B cell (primary cell): ENCODE measurements at regions not wholly inside any gene's neighbourhood (a gene's known extent, or its start where the extent isn't known, plus 50 kb on each side); places are given as distances from the start of the nearest gene placed in this dataset. TPM values are rescaled to one million over a fixed set of nuclear protein-coding genes. Genes with fewer than 3 reads are reported as not detected.

Source experiments
- ATAC-seq: fragments of 200-7000 bp; cut with Tn5 transposase; one replicate; pipeline ENCODE4 v1.10.0; 2021; ENCODE audit warnings: low read depth, mild to moderate bottlenecking, moderate number of reproducible peaks, moderate library complexity
- CTCF ChIA-PET: fragments of 350-600 bp; sonication (Branson Sonifier 250); formaldehyde crosslinking; loops from one replicate; lab custom pipeline; 2021; ENCODE audit warnings: antibody characterized with exemption, inconsistent platforms; lab: Charles Lee
- POLR2A ChIA-PET: fragments of 350-600 bp; sonication (Branson Sonifier 250); formaldehyde crosslinking; loops from one replicate; lab custom pipeline; 2021; ENCODE audit warnings: antibody characterized with exemption; lab: Charles Lee
- DNase-seq: peaks from one replicate; pipeline ENCODE4 v3.0.0; 2013
- H2AFZ ChIP-seq: 2 replicates; pipeline ENCODE4 v1.6.1; 2012; ENCODE audit warnings: mild to moderate bottlenecking, low read depth, low read length; ENCODE audit not compliant: insufficient read depth, poor library complexity, severe bottlenecking
- H3K27ac ChIP-seq, 2 donors: 1 replicate in 1 of 2; 2 replicates in 1 of 2; pipeline ENCODE4 v1.5.1; 2012 to 2013; ENCODE audit warnings: low read length in 2 of 2, mild to moderate bottlenecking in 2 of 2, moderate library complexity in 1 of 2
- H3K27me3 ChIP-seq, 4 experiments: fragments of 200-600 bp in 1 of 4; sonication (generic) in 1 of 4; replicated peaks in 1 of 4; 1 replicate in 2 of 4; 2 replicates in 2 of 4; pipeline versions ENCODE4 v1.6.1 to v1.7.0; 2013 to 2016; ENCODE audit warnings: low read length in 3 of 4, mild to moderate bottlenecking in 2 of 4, mixed read lengths in 1 of 4, moderate library complexity in 1 of 4; ENCODE audit not compliant: insufficient read depth in 4 of 4, control insufficient read depth in 3 of 4; ENCODE audit errors: control extremely low read depth in 1 of 4
- H3K36me3 ChIP-seq, 2 experiments: replicated peaks in 1 of 2; 1 replicate in 1 of 2; 2 replicates in 1 of 2; pipeline versions ENCODE4 v1.6.1 to v1.7.1; 2013; ENCODE audit warnings: low read length in 1 of 2; ENCODE audit not compliant: insufficient read depth in 2 of 2, control insufficient read depth in 1 of 2; ENCODE audit errors: control extremely low read depth in 1 of 2, extremely low read depth in 1 of 2
- H3K4me1 ChIP-seq, 2 donors: fragments of 200-600 bp in 1 of 2; sonication (generic) in 1 of 2; 1 replicate in 1 of 2; 2 replicates in 1 of 2; pipeline versions ENCODE4 v1.5.1 to v1.6.1; 2013 to 2017; ENCODE audit warnings: low read length in 2 of 2; ENCODE audit not compliant: control insufficient read depth in 2 of 2, insufficient read depth in 2 of 2
- H3K4me2 ChIP-seq: replicated peaks from 2 replicates; pipeline ENCODE3; 2012; ENCODE audit warnings: mild to moderate bottlenecking, low read depth, low read length; ENCODE audit not compliant: poor library complexity, severe bottlenecking
- H3K4me3 ChIP-seq, 5 experiments: fragments of 200-600 bp in 1 of 5; sonication (generic) in 1 of 5; 1 replicate in 3 of 5; 2 replicates in 2 of 5; pipeline versions ENCODE4 v1.5.1 to v1.7.0; 2011 to 2016; ENCODE audit warnings: low read length in 4 of 5, mild to moderate bottlenecking in 4 of 5, low read depth in 2 of 5, control low read depth in 1 of 5, moderate library complexity in 1 of 5; ENCODE audit not compliant: insufficient read depth in 1 of 5; ENCODE audit errors: control extremely low read depth in 1 of 5, extremely low read depth in 1 of 5
- H3K79me2 ChIP-seq: fragments of 200-600 bp; sonication (generic); one replicate; pipeline ENCODE4 v1.6.0; 2016; ENCODE audit warnings: low read length; ENCODE audit not compliant: control insufficient read depth, insufficient read depth
- H3K9ac ChIP-seq: fragments of 200-600 bp; sonication (generic); 2 replicates; pipeline ENCODE4 v1.6.1; 2017; ENCODE audit warnings: mild to moderate bottlenecking, low read length, moderate library complexity
- H3K9me3 ChIP-seq, 3 donors: one replicate each; pipeline versions ENCODE4 v1.6.1 to v1.7.1; 2013; ENCODE audit warnings: low read length in 2 of 3; ENCODE audit not compliant: control insufficient read depth in 2 of 3, insufficient read depth in 1 of 3; ENCODE audit errors: control extremely low read depth in 1 of 3
- H4K20me1 ChIP-seq: 2 replicates; pipeline ENCODE4 v1.6.0; 2012; ENCODE audit warnings: mild to moderate bottlenecking, low read length; ENCODE audit not compliant: insufficient read depth, control insufficient read depth, poor library complexity, severe bottlenecking
- H3K27ac Mint-ChIP-seq: one replicate; pipeline ENCODE4 v1.8.0; 2021; ENCODE audit warnings: mixed read lengths
- H3K27me3 Mint-ChIP-seq: one replicate; pipeline ENCODE4 v1.8.0; 2021; ENCODE audit warnings: mixed read lengths
- H3K4me1 Mint-ChIP-seq: one replicate; pipeline ENCODE4 v1.8.0; 2021; ENCODE audit warnings: mixed read lengths
- H3K4me3 Mint-ChIP-seq: one replicate; pipeline ENCODE4 v1.8.0; 2021; ENCODE audit warnings: mixed read lengths
- H3K9me3 Mint-ChIP-seq: one replicate; pipeline ENCODE4 v1.8.0; 2022; ENCODE audit warnings: mixed read lengths; ENCODE audit not compliant: insufficient read depth
- EZH2 ChIP-seq: IDR thresholded peaks from 2 replicates; pipeline ENCODE4 v1.6.1; 2012; ENCODE audit warnings: borderline replicate concordance, low read depth, mild to moderate bottlenecking, moderate library complexity, low read length; ENCODE audit not compliant: insufficient read depth, poor library complexity, severe bottlenecking
- WGBS: methylation state at CpG from one replicate; pipeline ENCODE4 v1.1.5; 2013; ENCODE audit warnings: missing lambda C conversion rate; ENCODE audit not compliant: insufficient coverage; 5-methylcytosine and 5-hydroxymethylcytosine counted together
- intact Hi-C: fragments of 100-400 bp; cut with micrococcal nuclease; formaldehyde crosslinking; loops from one replicate; pipeline ENCODE4 v1.10.0; 2022
- small RNA-seq: library from RNA; depleted of rRNA; stranded (forward); fragments of <200 nt; gene quantifications from one replicate; pipeline ENCODE3, GENCODE V24; 2012; ENCODE audit warnings: low replicate concordance, low read depth; ENCODE audit not compliant: insufficient read length
- TF ChIP-seq, protein P1 (sequence below): fragments of 200-600 bp; IDR thresholded peaks from one replicate; pipeline ENCODE4 v1.8.0; 2022; ENCODE audit warnings: antibody characterized with exemption, mild to moderate bottlenecking

DNA sequence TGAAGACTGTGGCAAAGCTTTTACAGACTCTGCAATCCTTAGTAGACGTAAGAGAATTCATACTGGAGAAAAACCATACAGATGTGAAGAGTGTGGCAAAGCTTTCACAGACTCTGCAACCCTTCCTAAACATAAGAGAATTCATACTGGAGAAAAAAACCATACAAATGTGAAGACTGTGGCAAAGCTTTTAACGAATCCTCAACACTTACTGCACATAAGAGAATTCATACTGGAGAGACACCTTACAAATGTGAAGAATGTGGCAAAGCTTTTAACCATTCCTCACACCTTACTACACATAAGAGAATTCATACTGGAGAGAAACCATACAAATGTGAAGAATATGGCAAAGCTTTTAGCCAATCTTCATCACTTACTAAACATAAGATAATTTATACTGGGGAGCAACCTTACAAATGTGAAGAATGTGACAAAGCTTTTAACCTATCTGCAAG lies 50.1 kb upstream of the ZNF98 start:
- Histone ChIP-seq H2AFZ (no peak overlapping the region), H3K4me2 (no peak overlapping the region), H4K20me1 (no peaks in the 10 kb centered on the region), H3K4me1 (no peaks in the 10 kb centered on the region), H3K27ac (no peak overlapping the region), H3K27me3 (no peaks in the 10 kb centered on the region), H3K9ac (no peak overlapping the region), H3K79me2 (no peaks in the 10 kb centered on the region), H3K36me3 (no peaks in the 10 kb centered on the region), H3K4me3 (no peak overlapping the region), H3K9me3 (peaks cover 10 to 62% (median 14%) of the 10 kb centered on the region in 3 donors)
- H3K4me3 Mint-ChIP-seq = no peak overlapping the region
- H3K27me3 Mint-ChIP-seq = no peaks in the 10 kb centered on the region
- ChIA-PET POLR2A (no interaction called here), CTCF (no interaction called here)
- WGBS = no CpG with 5 or more reads among the region's 2 CpGs
- TF ChIP-seq, protein P1, sequence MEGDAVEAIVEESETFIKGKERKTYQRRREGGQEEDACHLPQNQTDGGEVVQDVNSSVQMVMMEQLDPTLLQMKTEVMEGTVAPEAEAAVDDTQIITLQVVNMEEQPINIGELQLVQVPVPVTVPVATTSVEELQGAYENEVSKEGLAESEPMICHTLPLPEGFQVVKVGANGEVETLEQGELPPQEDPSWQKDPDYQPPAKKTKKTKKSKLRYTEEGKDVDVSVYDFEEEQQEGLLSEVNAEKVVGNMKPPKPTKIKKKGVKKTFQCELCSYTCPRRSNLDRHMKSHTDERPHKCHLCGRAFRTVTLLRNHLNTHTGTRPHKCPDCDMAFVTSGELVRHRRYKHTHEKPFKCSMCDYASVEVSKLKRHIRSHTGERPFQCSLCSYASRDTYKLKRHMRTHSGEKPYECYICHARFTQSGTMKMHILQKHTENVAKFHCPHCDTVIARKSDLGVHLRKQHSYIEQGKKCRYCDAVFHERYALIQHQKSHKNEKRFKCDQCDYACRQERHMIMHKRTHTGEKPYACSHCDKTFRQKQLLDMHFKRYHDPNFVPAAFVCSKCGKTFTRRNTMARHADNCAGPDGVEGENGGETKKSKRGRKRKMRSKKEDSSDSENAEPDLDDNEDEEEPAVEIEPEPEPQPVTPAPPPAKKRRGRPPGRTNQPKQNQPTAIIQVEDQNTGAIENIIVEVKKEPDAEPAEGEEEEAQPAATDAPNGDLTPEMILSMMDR = no peak
- no peak for TF ChIP-seq EZH2
- H3K27ac Mint-ChIP-seq = no peak overlapping the region
- H3K9me3 Mint-ChIP-seq = peaks cover 6% of the 10 kb centered on the region
- H3K4me1 Mint-ChIP-seq = no peaks in the 10 kb centered on the region
- intact Hi-C loops = no loop called here
- ATAC-seq = no peak
- no peak for DNase-seq

Small RNAs in the stretch of these regions (small RNA-seq; reads per million reads assigned to genes)
- not detected for gene AC004004.1
